ENCODE measurements at regions not wholly inside any gene's neighbourhood (a gene's known extent, or its start where the extent isn't known, plus 50 kb on each side); places are given as distances from the start of the nearest gene placed in this dataset.

DNA sequence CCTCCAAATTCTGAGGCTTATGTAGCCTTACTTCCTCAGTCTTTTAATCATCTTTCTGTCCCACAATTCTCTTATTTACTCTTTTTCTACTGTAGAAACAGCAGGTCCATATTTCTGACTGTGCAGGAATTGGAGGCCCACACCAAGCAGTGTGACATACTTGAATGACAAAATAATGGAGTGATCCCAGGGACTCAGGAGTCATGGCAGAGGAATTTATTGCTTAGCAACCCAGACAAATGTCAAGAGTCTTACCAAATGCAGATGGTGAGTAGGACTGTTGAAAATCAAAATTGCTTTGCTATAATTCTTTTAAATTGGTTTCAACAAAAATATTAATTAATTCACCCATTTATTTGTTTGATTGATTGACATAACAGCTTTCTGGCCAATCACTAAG is 59.9 kb downstream of the HTR1B start:
- DNase-seq (ENCODE audit: insufficient read length) (no peak), FAIRE-seq (no peak)
- TF ChIP-seq POLR2AphosphoS5 (IDR thresholded peaks at IDR 0.05; ENCODE audit: low read depth, low read length): no peak
- no peak for TF ChIP-seq TAF1 (IDR thresholded peaks at IDR 0.05; ENCODE audit: borderline replicate concordance, low read depth, low read length)
- no peak for TF ChIP-seq POLR2A (IDR thresholded peaks at IDR 0.05; ENCODE audit: low read depth, low read length)

DNA sequence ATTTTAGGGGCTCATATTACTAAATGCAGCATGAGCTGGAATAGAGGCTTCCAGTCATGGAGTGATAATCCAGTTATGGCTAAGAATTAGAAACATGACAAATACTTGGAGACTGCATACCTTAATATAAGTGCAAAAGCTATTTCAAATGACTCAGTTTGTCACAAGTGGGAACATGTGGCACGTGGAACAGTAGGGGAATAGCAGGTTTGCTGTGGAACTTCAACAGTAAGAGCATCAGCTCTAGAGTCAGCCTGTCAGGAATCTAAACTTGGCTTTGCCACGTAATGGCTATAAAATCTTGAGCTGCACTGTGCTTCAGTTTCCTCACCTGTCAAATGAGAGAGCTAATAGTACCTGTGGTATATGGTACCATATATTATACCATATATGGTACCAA is 62.1 kb downstream of the HTR1B start:
- no peak for TF ChIP-seq TAF1 (IDR thresholded peaks at IDR 0.05; ENCODE audit: borderline replicate concordance, low read depth, low read length)
- no peak for TF ChIP-seq POLR2A (IDR thresholded peaks at IDR 0.05; ENCODE audit: low read depth, low read length)
- TF ChIP-seq POLR2AphosphoS5 (IDR thresholded peaks at IDR 0.05; ENCODE audit: low read depth, low read length): no peak
- FAIRE-seq: no peak
- no peak for DNase-seq (ENCODE audit: insufficient read length)

DNA sequence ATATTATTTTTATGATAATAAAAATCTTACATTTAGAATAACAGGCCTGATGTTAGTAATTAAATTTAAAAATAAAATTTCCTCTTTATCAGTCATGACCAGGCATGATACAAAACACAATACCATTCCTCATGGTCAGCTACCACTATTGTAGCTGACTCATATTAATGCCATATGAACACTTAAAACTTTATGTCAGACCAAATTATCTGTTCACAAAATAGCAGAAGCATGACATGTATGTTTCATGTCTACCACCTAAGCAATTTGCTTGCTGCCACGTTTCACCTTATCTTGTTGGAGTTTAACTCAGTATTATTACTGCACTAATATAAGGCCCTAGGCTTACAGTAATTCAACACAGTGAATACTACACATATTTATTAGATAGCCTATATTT is 65.7 kb downstream of the HTR1B start:
- TF ChIP-seq POLR2AphosphoS5 (IDR thresholded peaks at IDR 0.05; ENCODE audit: low read depth, low read length) (no peak), POLR2A (IDR thresholded peaks at IDR 0.05; ENCODE audit: low read depth, low read length) (no peak), TAF1 (IDR thresholded peaks at IDR 0.05; ENCODE audit: borderline replicate concordance, low read depth, low read length) (no peak)
- FAIRE-seq (no peak), DNase-seq (ENCODE audit: insufficient read length) (no peak)

DNA sequence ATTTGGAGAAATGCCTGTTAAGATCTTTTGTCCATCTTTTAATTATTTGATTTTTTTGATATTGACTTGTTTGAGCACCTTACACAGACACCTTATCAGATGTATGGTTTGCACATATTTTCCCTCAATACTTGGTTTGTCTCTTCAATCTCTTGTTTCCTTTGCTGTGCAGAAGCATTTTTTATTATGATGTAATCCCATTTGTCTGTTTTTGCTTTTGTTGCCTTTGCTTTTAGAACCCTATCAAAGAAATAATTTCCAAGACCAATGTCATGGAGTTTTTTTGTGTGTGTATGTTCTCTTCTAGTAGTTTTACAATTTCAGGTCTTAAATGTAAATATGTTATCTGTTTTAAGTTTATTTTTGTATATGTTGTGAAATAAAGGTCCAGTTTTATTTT is 73.9 kb downstream of the HTR1B start:
- DNase-seq (ENCODE audit: insufficient read length) (no peak), FAIRE-seq (no peak)
- TF ChIP-seq POLR2AphosphoS5 (IDR thresholded peaks at IDR 0.05; ENCODE audit: low read depth, low read length) (no peak), TAF1 (IDR thresholded peaks at IDR 0.05; ENCODE audit: borderline replicate concordance, low read depth, low read length) (no peak), POLR2A (IDR thresholded peaks at IDR 0.05; ENCODE audit: low read depth, low read length) (no peak)

DNA sequence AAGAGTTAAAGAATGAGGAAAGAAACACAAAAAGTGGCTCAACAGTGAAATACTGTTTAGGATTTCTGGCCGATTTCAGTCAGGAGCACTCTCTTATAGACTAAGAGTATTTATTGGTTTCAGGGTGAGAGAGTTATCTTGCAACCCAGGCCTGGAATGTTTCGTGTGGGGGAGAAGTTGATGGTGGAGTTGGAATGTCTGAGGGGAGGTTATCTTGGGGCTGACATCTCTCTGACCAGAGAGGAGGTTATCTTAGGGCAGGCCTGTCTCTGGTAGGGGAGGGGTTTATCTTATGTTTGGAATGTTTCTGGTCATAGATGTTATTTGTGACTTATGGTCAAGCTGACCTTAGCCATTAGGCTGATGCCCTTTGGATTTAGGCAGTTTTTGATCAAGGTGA is 80.3 kb downstream of the HTR1B start:
- DNase-seq (ENCODE audit: insufficient read length): no peak
- FAIRE-seq: no peak

DNA sequence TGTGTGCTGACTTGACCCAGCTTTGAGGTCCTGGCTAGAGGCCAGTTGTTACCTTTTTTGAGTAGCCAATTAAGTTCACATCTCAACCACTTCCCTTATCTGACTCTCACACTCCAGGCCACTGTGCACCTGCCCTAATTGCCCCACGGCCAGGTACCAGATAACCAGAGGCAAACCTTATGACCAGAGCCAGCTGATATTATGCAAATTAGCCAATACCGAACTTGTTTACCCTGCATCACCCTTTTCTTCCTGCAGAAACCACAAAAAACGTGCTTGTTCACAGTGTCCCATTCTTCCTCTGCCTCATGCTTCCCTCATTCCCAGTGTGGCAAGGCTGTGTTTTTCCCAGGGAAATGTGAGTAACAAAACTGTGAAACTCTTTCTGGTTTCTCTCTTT is 89.3 kb downstream of the HTR1B start:
- TF ChIP-seq POLR2A (IDR thresholded peaks at IDR 0.05; ENCODE audit: low read depth, low read length): no peak
- TF ChIP-seq TAF1 (IDR thresholded peaks at IDR 0.05; ENCODE audit: borderline replicate concordance, low read depth, low read length): no peak
- TF ChIP-seq POLR2AphosphoS5 (IDR thresholded peaks at IDR 0.05; ENCODE audit: low read depth, low read length): no peak
- no peak for DNase-seq (ENCODE audit: insufficient read length)
- no peak for FAIRE-seq

More for the DNA sequence above, 80.3 kb downstream of the HTR1B start:
- no peak for TF ChIP-seq TAF1 (IDR thresholded peaks at IDR 0.05; ENCODE audit: borderline replicate concordance, low read depth, low read length)

DNA sequence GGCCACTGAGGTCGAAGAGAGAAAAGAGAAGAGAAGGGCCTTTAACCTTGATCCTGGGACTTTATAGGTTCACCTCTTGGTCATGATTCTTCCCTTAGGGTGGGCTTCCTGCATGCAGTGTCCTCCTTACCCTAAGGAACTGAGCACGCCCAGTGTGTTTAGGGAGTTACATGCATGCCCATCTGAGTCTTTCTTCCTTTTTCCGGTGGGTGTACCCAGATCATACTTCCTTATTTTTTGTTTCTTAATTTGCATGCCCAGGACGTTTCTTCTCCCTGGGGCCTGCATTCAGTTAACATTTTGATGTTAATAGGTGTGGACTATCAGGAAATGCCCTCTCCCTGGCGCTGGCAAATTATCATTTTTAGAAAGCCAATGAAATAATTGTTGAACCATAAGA is 91.5 kb downstream of the HTR1B start:
- DNase-seq (ENCODE audit: insufficient read length) (no peak), FAIRE-seq (no peak)
- TF ChIP-seq POLR2AphosphoS5 (IDR thresholded peaks at IDR 0.05; ENCODE audit: low read depth, low read length) (no peak), POLR2A (IDR thresholded peaks at IDR 0.05; ENCODE audit: low read depth, low read length) (no peak), TAF1 (IDR thresholded peaks at IDR 0.05; ENCODE audit: borderline replicate concordance, low read depth, low read length) (no peak)

DNA sequence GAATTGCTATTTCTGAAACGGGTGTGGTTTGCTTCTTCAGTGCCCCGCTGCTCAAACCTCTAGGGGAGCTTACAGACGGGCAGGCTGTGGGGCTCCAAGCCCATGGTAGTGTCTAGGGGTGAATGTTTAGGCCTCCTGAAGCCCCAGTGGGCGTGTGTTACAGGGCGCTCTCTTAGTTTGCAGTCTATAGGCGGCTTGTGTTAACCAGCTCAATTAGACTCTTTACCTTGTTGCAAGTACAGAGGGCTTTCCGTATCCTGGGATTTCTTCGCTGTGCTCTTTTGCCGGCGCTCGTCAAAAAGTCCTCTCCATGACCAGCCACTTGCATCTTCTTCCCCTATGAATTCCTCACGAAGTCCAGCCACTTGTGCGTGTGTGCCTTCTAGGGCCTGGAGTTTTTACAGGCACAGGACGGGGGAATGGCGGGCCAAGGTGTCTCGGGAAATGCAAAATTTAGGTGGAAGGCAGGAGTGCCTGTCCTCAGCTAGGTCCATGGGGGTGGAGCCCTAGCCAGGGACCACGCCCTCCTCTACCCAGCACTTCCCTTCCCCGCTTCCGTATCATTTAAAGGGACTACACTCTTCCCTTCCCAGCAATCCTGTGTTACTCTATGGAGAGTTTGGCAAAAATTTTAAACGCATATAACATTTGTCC is 94.5 kb downstream of the HTR1B start:
- TF ChIP-seq TAF1 (IDR thresholded peaks at IDR 0.05; ENCODE audit: borderline replicate concordance, low read depth, low read length): no peak
- TF ChIP-seq POLR2AphosphoS5 (IDR thresholded peaks at IDR 0.05; ENCODE audit: low read depth, low read length): no peak
- TF ChIP-seq POLR2A (IDR thresholded peaks at IDR 0.05; ENCODE audit: low read depth, low read length): no peak
- DNase-seq (ENCODE audit: insufficient read length) (no peak), FAIRE-seq (no peak)

DNA sequence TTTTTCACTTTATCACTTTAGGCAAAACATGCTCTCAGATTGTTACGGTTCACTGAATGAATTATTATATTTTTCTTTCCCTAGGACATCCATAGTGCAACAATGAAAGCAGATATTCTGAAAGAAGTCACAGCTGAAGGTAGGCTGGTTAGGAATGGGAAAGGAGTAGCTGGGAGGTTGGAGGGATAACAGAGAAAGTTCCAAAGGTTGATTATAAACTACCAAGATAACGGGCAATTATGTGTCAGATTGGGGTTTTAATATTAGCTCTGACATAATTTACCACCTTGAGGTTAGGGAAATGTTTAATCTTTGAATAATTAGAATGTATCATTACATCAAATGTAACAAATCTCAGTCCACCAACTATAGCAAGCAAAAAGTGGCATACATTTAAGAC is 96.5 kb downstream of the HTR1B start:
- no peak for TF ChIP-seq TAF1 (IDR thresholded peaks at IDR 0.05; ENCODE audit: borderline replicate concordance, low read depth, low read length)
- no peak for TF ChIP-seq POLR2A (IDR thresholded peaks at IDR 0.05; ENCODE audit: low read depth, low read length)
- TF ChIP-seq POLR2AphosphoS5 (IDR thresholded peaks at IDR 0.05; ENCODE audit: low read depth, low read length): no peak
- DNase-seq (ENCODE audit: insufficient read length) (no peak), FAIRE-seq (no peak)

DNA sequence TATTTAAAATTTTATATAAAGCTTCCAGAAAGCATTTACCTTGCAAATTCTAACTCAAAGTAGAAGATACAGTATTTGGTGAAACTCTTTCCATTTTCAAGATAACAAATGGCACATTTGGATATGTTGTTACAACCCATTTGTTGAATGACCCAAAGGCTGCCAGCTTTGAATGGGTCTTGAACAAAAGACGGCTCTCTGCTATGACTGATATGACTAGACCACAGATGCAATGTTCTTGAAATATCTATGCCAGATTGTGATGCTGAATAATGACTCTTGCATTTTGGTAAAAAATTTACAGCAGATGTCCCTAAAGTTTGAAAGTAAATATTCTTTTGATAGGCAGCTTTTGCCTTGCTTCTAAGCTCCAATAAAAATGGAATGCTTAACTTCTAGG is 99.6 kb downstream of the HTR1B start:
- FAIRE-seq: no peak
- DNase-seq (ENCODE audit: insufficient read length): no peak
- TF ChIP-seq POLR2AphosphoS5 (IDR thresholded peaks at IDR 0.05; ENCODE audit: low read depth, low read length) (no peak), POLR2A (IDR thresholded peaks at IDR 0.05; ENCODE audit: low read depth, low read length) (no peak), TAF1 (IDR thresholded peaks at IDR 0.05; ENCODE audit: borderline replicate concordance, low read depth, low read length) (no peak)

DNA sequence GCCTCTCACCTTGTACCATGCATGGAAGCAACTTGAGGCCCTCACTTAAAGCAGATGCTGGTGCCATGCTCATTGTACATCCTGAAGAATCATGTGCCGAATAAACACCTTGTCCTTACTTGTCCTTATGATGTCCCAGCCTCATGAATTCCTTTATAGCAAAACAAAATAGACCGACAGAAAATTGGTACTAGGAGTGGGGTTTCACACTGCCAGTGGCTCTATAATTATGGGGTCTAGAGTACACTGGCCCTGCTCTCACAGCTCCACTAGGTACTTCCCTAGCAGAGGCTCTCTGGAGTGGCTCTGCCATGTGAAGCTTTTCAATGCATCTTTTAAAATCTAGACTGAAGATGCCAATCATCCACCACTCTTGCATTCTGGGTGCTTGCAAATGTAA is 101.2 kb downstream of the HTR1B start:
- no peak for TF ChIP-seq POLR2A (IDR thresholded peaks at IDR 0.05; ENCODE audit: low read depth, low read length)
- no peak for TF ChIP-seq TAF1 (IDR thresholded peaks at IDR 0.05; ENCODE audit: borderline replicate concordance, low read depth, low read length)
- no peak for TF ChIP-seq POLR2AphosphoS5 (IDR thresholded peaks at IDR 0.05; ENCODE audit: low read depth, low read length)
- DNase-seq (ENCODE audit: insufficient read length) (no peak), FAIRE-seq (no peak)

DNA sequence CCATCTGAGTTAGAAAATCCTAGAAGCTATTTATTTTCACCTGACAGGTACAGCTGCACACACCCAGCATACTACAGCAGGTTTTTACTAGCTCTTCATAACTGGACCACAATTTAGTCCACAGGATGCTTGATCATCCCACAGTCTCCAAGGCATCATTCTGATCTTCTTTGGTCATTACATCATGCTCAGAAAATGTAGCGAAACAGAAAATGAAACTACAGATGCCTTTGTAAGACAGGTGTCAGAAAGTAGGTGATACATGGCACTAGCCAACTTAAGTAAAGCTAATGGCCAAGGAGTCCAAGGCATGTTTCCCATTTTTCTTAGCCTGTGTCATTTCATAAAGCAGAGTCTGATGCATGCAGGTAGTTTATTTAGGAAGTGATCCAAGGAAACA is 102.3 kb downstream of the HTR1B start:
- DNase-seq (ENCODE audit: insufficient read length) (no peak), FAIRE-seq (no peak)
- no peak for TF ChIP-seq POLR2AphosphoS5 (IDR thresholded peaks at IDR 0.05; ENCODE audit: low read depth, low read length)
- TF ChIP-seq TAF1 (IDR thresholded peaks at IDR 0.05; ENCODE audit: borderline replicate concordance, low read depth, low read length): no peak
- no peak for TF ChIP-seq POLR2A (IDR thresholded peaks at IDR 0.05; ENCODE audit: low read depth, low read length)

DNA sequence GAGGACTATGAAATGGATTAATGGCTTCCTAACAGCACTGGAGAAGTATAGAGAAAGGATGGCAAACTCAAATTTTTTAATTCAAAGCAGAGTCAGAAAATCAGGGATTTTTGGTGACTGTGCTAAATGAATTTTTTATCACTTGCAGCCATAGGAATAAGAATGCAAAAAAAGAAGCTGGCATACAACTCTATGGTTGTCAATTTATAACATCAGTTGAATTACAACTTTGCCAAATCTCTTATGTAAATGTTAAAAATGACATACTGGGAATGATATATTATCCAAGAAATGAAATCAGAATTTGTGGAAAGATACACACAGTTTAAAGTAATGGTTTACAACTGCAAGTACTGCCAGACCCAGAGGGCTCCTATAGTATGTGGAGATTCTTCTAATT is 106.5 kb downstream of the HTR1B start:
- FAIRE-seq: no peak
- TF ChIP-seq TAF1 (IDR thresholded peaks at IDR 0.05; ENCODE audit: borderline replicate concordance, low read depth, low read length): no peak
- no peak for TF ChIP-seq POLR2AphosphoS5 (IDR thresholded peaks at IDR 0.05; ENCODE audit: low read depth, low read length)
- no peak for TF ChIP-seq POLR2A (IDR thresholded peaks at IDR 0.05; ENCODE audit: low read depth, low read length)
- DNase-seq (ENCODE audit: insufficient read length): no peak
